H1 (cell line): ENCODE measurements at regions not wholly inside any gene's neighbourhood (a gene's known extent, or its start where the extent isn't known, plus 50 kb on each side); places are given as distances from the start of the nearest gene placed in this dataset.

Experiments used
- CTCF ChIA-PET: fragments of 300-600 bp; sonication (Branson Sonifier 250); formaldehyde crosslinking; loops from one replicate; lab custom pipeline; 2021; ENCODE audit not compliant: partially characterized antibody; lab: Charles Lee
- POLR2A ChIA-PET: fragments of 300-600 bp; sonication (Branson Sonifier 250); formaldehyde crosslinking; loops from one replicate; lab custom pipeline; 2021; ENCODE audit warnings: inconsistent platforms; ENCODE audit not compliant: partially characterized antibody; lab: Charles Lee
- DNase-seq, 2 experiments: peaks; one replicate each; pipeline versions ENCODE4 v3.0.0 to v3.0.0-alpha.2; 2010 to 2022; ENCODE audit warnings: low spot score in 2 of 2, low read depth in 1 of 2, mixed read lengths in 1 of 2
- FAIRE-seq: peaks from 2 replicates; lab custom pipeline; 2011; peaks lifted over from hg19 to GRCh38; lab: Jason Lieb, UNC
- H2AFZ ChIP-seq: 2 replicates; pipeline ENCODE4 v1.8.1; 2012; ENCODE audit warnings: low read length, inconsistent platforms
- H2AK5ac ChIP-seq: 2 replicates; pipeline ENCODE4 v1.6.1; 2013; ENCODE audit warnings: low read depth, low read length
- H2BK120ac ChIP-seq: replicated peaks from 2 replicates; pipeline ENCODE3; 2013; ENCODE audit warnings: low read depth, low read length, inconsistent platforms
- H2BK12ac ChIP-seq: 2 replicates; pipeline ENCODE4 v1.6.1; 2013; ENCODE audit warnings: low read depth, low read length
- H2BK15ac ChIP-seq: 2 replicates; pipeline ENCODE4 v1.6.1; 2013; ENCODE audit warnings: low read length
- H2BK20ac ChIP-seq: 2 replicates; pipeline ENCODE4 v1.6.1; 2013; ENCODE audit warnings: low read length
- H2BK5ac ChIP-seq: 2 replicates; pipeline ENCODE4 v1.6.1; 2013; ENCODE audit warnings: low read depth, low read length
- H3K14ac ChIP-seq: 2 replicates; pipeline ENCODE4 v1.6.1; 2013; ENCODE audit warnings: inconsistent platforms; ENCODE audit not compliant: insufficient read length
- H3K18ac ChIP-seq: 2 replicates; pipeline ENCODE4 v1.6.1; 2013; ENCODE audit warnings: low read length; ENCODE audit errors: extremely low read depth
- H3K23ac ChIP-seq: 2 replicates; pipeline ENCODE4 v1.6.1; 2013; ENCODE audit warnings: inconsistent platforms; ENCODE audit not compliant: insufficient read length
- H3K23me2 ChIP-seq: 2 replicates; pipeline ENCODE4 v1.6.1; 2013; ENCODE audit warnings: low read depth, low read length
- H3K27ac ChIP-seq: 2 replicates; pipeline ENCODE4 v1.6.1; 2011; ENCODE audit warnings: low read depth, low read length, inconsistent platforms
- H3K27me3 ChIP-seq, 4 experiments: replicated peaks in 1 of 4; 1 replicate in 1 of 4; 2 replicates in 3 of 4; pipeline versions ENCODE4 v1.6.1 to v1.8.1; 2011 to 2013; ENCODE audit warnings: low read length in 3 of 4, mild to moderate bottlenecking in 3 of 4, inconsistent platforms in 2 of 4, mixed read lengths in 2 of 4, moderate library complexity in 1 of 4; ENCODE audit not compliant: control insufficient read depth in 3 of 4, insufficient read depth in 3 of 4; ENCODE audit errors: extremely low read depth in 1 of 4
- H3K36me3 ChIP-seq, 4 experiments: 2 replicates each; pipeline versions ENCODE4 v1.6.1 to v1.8.1; 2011 to 2013; ENCODE audit warnings: mild to moderate bottlenecking in 4 of 4, low read length in 3 of 4, moderate library complexity in 2 of 4, control low read depth in 1 of 4, inconsistent platforms in 1 of 4; ENCODE audit not compliant: insufficient read depth in 4 of 4, control insufficient read depth in 2 of 4
- H3K4ac ChIP-seq: replicated peaks from 2 replicates; pipeline ENCODE3; 2013; ENCODE audit warnings: low read length, low read depth, mixed read lengths, inconsistent platforms; ENCODE audit not compliant: insufficient read length
- H3K4me1 ChIP-seq, 4 experiments: replicated peaks in 1 of 4; 1 replicate in 1 of 4; 2 replicates in 3 of 4; pipeline versions ENCODE4 v1.6.1 to v1.8.1; 2011 to 2013; ENCODE audit warnings: low read length in 3 of 4, inconsistent platforms in 2 of 4, mixed read lengths in 1 of 4; ENCODE audit not compliant: insufficient read depth in 4 of 4, control insufficient read depth in 3 of 4
- H3K4me2 ChIP-seq, 2 experiments: 2 replicates each; pipeline versions ENCODE4 v1.6.1 to v1.8.1; 2011 to 2013; ENCODE audit warnings: low read depth in 2 of 2, low read length in 2 of 2, control low read depth in 1 of 2, inconsistent platforms in 1 of 2, mild to moderate bottlenecking in 1 of 2; ENCODE audit not compliant: insufficient read depth in 1 of 2
- H3K4me3 ChIP-seq, 4 experiments: fragments of 200-600, 300-600 bp in 1 of 4; sonication (generic), shearing (Covaris generic), sonication (Bioruptor Twin) in 1 of 4; 2 replicates each; pipeline versions ENCODE4 v1.5.1 to v1.8.1; 2011 to 2016; ENCODE audit warnings: low read length in 4 of 4, low read depth in 3 of 4, control low read depth in 2 of 4, inconsistent platforms in 2 of 4, mild to moderate bottlenecking in 2 of 4, mixed read lengths in 1 of 4, moderate library complexity in 1 of 4; ENCODE audit not compliant: insufficient read depth in 2 of 4; ENCODE audit errors: extremely low read depth in 1 of 4
- H3K56ac ChIP-seq: replicated peaks from 2 replicates; pipeline ENCODE3; 2013; ENCODE audit warnings: low read depth, mild to moderate bottlenecking, mixed read lengths, low read length, inconsistent platforms; ENCODE audit not compliant: insufficient read length
- H3K79me1 ChIP-seq: 2 replicates; pipeline ENCODE4 v1.6.1; 2013; ENCODE audit warnings: low read depth, low read length, control low read depth
- H3K79me2 ChIP-seq, 2 experiments: 2 replicates each; pipeline versions ENCODE4 v1.6.1 to v1.8.1; 2012 to 2013; ENCODE audit warnings: low read length in 2 of 2, mild to moderate bottlenecking in 2 of 2, inconsistent platforms in 1 of 2; ENCODE audit not compliant: insufficient read depth in 2 of 2, control insufficient read depth in 1 of 2
- H3K9ac ChIP-seq, 4 experiments: replicated peaks in 1 of 4; 1 replicate in 1 of 4; 2 replicates in 3 of 4; pipeline versions ENCODE4 v1.6.1 to v1.8.1; 2011 to 2013; ENCODE audit warnings: low read depth in 3 of 4, low read length in 3 of 4, control low read depth in 2 of 4, mild to moderate bottlenecking in 2 of 4, moderate library complexity in 2 of 4, inconsistent platforms in 1 of 4; ENCODE audit errors: extremely low read depth in 1 of 4
- H3K9me3 ChIP-seq, 2 experiments: 2 replicates each; pipeline versions ENCODE4 v1.6.1 to v1.8.1; 2012 to 2013; ENCODE audit warnings: mild to moderate bottlenecking in 2 of 2, moderate library complexity in 2 of 2, control low read depth in 1 of 2, inconsistent platforms in 1 of 2, low read depth in 1 of 2, low read length in 1 of 2, mixed read lengths in 1 of 2; ENCODE audit not compliant: insufficient read depth in 2 of 2
- H4K20me1 ChIP-seq, 2 experiments: replicated peaks in 1 of 2; 2 replicates each; pipeline versions ENCODE3 to v1.8.1; 2011 to 2013; ENCODE audit warnings: inconsistent platforms in 2 of 2, low read length in 2 of 2, mild to moderate bottlenecking in 1 of 2; ENCODE audit not compliant: insufficient read depth in 2 of 2, control insufficient read depth in 1 of 2
- H4K5ac ChIP-seq: 2 replicates; pipeline ENCODE4 v1.6.1; 2013; ENCODE audit warnings: low read length, low read depth, mixed read lengths, inconsistent platforms; ENCODE audit not compliant: insufficient read length
- H4K8ac ChIP-seq: 2 replicates; pipeline ENCODE4 v1.8.0; 2013; ENCODE audit warnings: mild to moderate bottlenecking, moderate library complexity, low read length, inconsistent platforms; ENCODE audit not compliant: insufficient read depth; ENCODE audit errors: extremely low read depth
- H4K91ac ChIP-seq: replicated peaks from 2 replicates; pipeline ENCODE3; 2013; ENCODE audit warnings: low read length, mixed read lengths, inconsistent platforms; ENCODE audit not compliant: insufficient read length
- CBX5 ChIP-seq: fragments of 300-800, 300-1000 bp; sonication (generic); IDR thresholded peaks from 2 replicates; pipeline ENCODE4 v1.7.1; 2016; ENCODE audit warnings: antibody characterized with exemption, low read length, low read depth
- CHD2 ChIP-seq: IDR thresholded peaks from 2 replicates; pipeline ENCODE4 v1.6.1; 2012; ENCODE audit warnings: low read length, improper control_type of control experiment
- CREB1 ChIP-seq: IDR thresholded peaks from 2 replicates; pipeline ENCODE4 v1.6.1; 2012; ENCODE audit warnings: inconsistent platforms
- CTCF ChIP-seq, 3 experiments: IDR thresholded peaks; 1 replicate in 2 of 3; 2 replicates in 1 of 3; pipeline versions ENCODE4 v1.5.1 to v1.6.1; 2011; ENCODE audit warnings: low read length in 3 of 3, mild to moderate bottlenecking in 3 of 3, inconsistent platforms in 2 of 3, low read depth in 1 of 3, moderate library complexity in 1 of 3; ENCODE audit not compliant: insufficient read depth in 1 of 3; ENCODE audit errors: control extremely low read depth in 1 of 3
- EP300 ChIP-seq, 2 experiments: IDR thresholded peaks; 1 replicate in 1 of 2; 2 replicates in 1 of 2; pipeline ENCODE4 v1.6.1; 2011 to 2012; ENCODE audit warnings: low read depth in 2 of 2, low read length in 2 of 2, mild to moderate bottlenecking in 2 of 2, borderline replicate concordance in 1 of 2, inconsistent platforms in 1 of 2, moderate library complexity in 1 of 2
- GTF2F1 ChIP-seq: IDR thresholded peaks from 2 replicates; pipeline ENCODE4 v1.6.1; 2012; ENCODE audit warnings: low read depth, low read length, improper control_type of control experiment, borderline replicate concordance
- JUN ChIP-seq: IDR thresholded peaks from 2 replicates; pipeline ENCODE4 v1.6.1; 2011; ENCODE audit warnings: low read depth, mild to moderate bottlenecking, improper control_type of control experiment, low read length
- JUND ChIP-seq: IDR thresholded peaks from 2 replicates; pipeline ENCODE4 v1.6.1; 2011; ENCODE audit warnings: mild to moderate bottlenecking, improper control_type of control experiment, low read length
- POU5F1 ChIP-seq: IDR thresholded peaks from 2 replicates; pipeline ENCODE4 v1.6.1; 2011; ENCODE audit warnings: low read depth, mild to moderate bottlenecking, low read length, moderate library complexity
- TAF1 ChIP-seq: IDR thresholded peaks from 2 replicates; pipeline ENCODE4 v1.6.1; 2011; ENCODE audit warnings: mild to moderate bottlenecking, low read depth, low read length
- WGBS, 2 experiments: shearing (Covaris generic) in 1 of 2; methylation state at CpG; one replicate each; pipeline versions ENCODE4 v1.1.6 to v1.1.7; 2013 to 2015; ENCODE audit warnings: low lambda C conversion rate in 2 of 2, mixed read lengths in 2 of 2, inconsistent platforms in 1 of 2, low coverage in 1 of 2, missing lambda C conversion rate in 1 of 2; ENCODE audit not compliant: insufficient replicate concordance in 2 of 2, insufficient coverage in 1 of 2, insufficient read length in 1 of 2; ENCODE audit errors: extremely low coverage in 1 of 2, missing lambda C conversion rate in 1 of 2; 5-methylcytosine and 5-hydroxymethylcytosine counted together
- TF ChIP-seq, protein P1 (sequence below): IDR thresholded peaks from 2 replicates; pipeline ENCODE4 v1.6.1; 2012; ENCODE audit warnings: low read length, inconsistent platforms

GRCh38 chr12:19819231-19819630 is 379.9 kb downstream of the AEBP2 start:
- DNase-seq (no peak), FAIRE-seq (no peak)
- no peak overlapping the region for H3K14ac ChIP-seq
- no peaks in the 10 kb centered on the region for H3K23me2 ChIP-seq
- no peak overlapping the region for H2BK5ac ChIP-seq
- no peak overlapping the region for H3K23ac ChIP-seq
- peaks cover 3 to 4% of the 10 kb centered on the region in 2 experiments; a peak in 3 of 4 replicates for H3K9me3 ChIP-seq
- H2BK20ac ChIP-seq = no peak overlapping the region
- no peak overlapping the region for H2BK12ac ChIP-seq
- no peaks in the 10 kb centered on the region for H3K79me1 ChIP-seq
- H3K27ac ChIP-seq = no peak overlapping the region
- H3K9ac ChIP-seq = no peak overlapping the region
- no peak overlapping the region for H3K4me2 ChIP-seq
- no peak overlapping the region for H2BK15ac ChIP-seq
- no peaks in the 10 kb centered on the region for H3K36me3 ChIP-seq
- no peak overlapping the region for H3K18ac ChIP-seq
- no peak overlapping the region for H3K56ac ChIP-seq
- no peaks in the 10 kb centered on the region for H3K27me3 ChIP-seq
- WGBS, 2 experiments = 91% methylated on average over 4 of the region's 4 CpGs; no CpG with 5 or more reads in 1 of the 2 experiments
- H3K79me2 ChIP-seq = no peaks in the 10 kb centered on the region
- no peak overlapping the region for H4K91ac ChIP-seq
- no peak overlapping the region for H2AFZ ChIP-seq
- H3K4me3 ChIP-seq = no peak overlapping the region
- no peak overlapping the region for H4K5ac ChIP-seq
- H4K8ac ChIP-seq = no peak overlapping the region
- H3K4me1 ChIP-seq = no peaks in the 10 kb centered on the region
- H4K20me1 ChIP-seq = no peaks in the 10 kb centered on the region
- no peak overlapping the region for H2BK120ac ChIP-seq
- POLR2A ChIA-PET = no interaction called here
- CTCF ChIA-PET = no interaction called here
- no peak overlapping the region for H3K4ac ChIP-seq
- no peak overlapping the region for H2AK5ac ChIP-seq
- TF ChIP-seq EP300 (IDR thresholded peaks at IDR 0.05; ENCODE audit: borderline replicate concordance in 1 of 2, low read depth in 2 of 2, low read length in 2 of 2) (no peak), CBX5 (no peak), CREB1 (no peak), JUND (no peak), TAF1 (no peak), CHD2 (no peak), CTCF (IDR thresholded peaks at IDR 0.05; ENCODE audit: control extremely low read depth in 1 of 3, insufficient read depth in 1 of 3, low read depth in 1 of 3, low read length in 3 of 3) (no peak), GTF2F1 (no peak), POU5F1 (no peak), JUN (no peak)
- TF ChIP-seq, protein P1, sequence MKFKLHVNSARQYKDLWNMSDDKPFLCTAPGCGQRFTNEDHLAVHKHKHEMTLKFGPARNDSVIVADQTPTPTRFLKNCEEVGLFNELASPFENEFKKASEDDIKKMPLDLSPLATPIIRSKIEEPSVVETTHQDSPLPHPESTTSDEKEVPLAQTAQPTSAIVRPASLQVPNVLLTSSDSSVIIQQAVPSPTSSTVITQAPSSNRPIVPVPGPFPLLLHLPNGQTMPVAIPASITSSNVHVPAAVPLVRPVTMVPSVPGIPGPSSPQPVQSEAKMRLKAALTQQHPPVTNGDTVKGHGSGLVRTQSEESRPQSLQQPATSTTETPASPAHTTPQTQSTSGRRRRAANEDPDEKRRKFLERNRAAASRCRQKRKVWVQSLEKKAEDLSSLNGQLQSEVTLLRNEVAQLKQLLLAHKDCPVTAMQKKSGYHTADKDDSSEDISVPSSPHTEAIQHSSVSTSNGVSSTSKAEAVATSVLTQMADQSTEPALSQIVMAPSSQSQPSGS = no peak
